HG02588 (cell line): ENCODE measurements at regions not wholly inside any gene's neighbourhood (a gene's known extent, or its start where the extent isn't known, plus 50 kb on each side); places are given as distances from the start of the nearest gene placed in this dataset.
"Not testable (repeated sequence)": the region's sequence is repeated elsewhere in the genome, so short reads cannot be mapped to it uniquely, and the experiment has no call there.

Source experiments
- ATAC-seq: cut with Tn5 transposase; IDR thresholded peaks from one replicate; pipeline ENCODE4 v1.9.1; 2021; ENCODE audit warnings: mild to moderate bottlenecking, moderate library complexity; ENCODE audit not compliant: unreplicated experiment

GRCh38 chr12:76292891-76293290 is 55.3 kb downstream of the BBS10 start:
- ATAC-seq = not testable (repeated sequence)

- not testable (repeated sequence) for ATAC-seq
These were observed 55.9 kb downstream of the BBS10 start for GRCh38 chr12:76292305-76292704.

- no peak for ATAC-seq
These were observed 57.0 kb downstream of the BBS10 start for GRCh38 chr12:76290963-76291859.

GRCh38 chr12:76288218-76288617 is 60.0 kb downstream of the BBS10 start:
- no peak for ATAC-seq

- no peak for ATAC-seq
These were observed 63.1 kb downstream of the BBS10 start for GRCh38 chr12:76284816-76285750.

GRCh38 chr12:76282744-76283143 is 65.5 kb downstream of the BBS10 start:
- ATAC-seq = no peak

GRCh38 chr12:76277480-76277879 is 70.7 kb downstream of the BBS10 start:
- ATAC-seq = no peak

GRCh38 chr12:76276499-76277151 is 71.6 kb downstream of the BBS10 start:
- no peak for ATAC-seq

- ATAC-seq = no peak
These were observed 72.6 kb downstream of the BBS10 start for GRCh38 chr12:76275511-76276093.

- ATAC-seq = no peak
These were observed 73.7 kb downstream of the BBS10 start for GRCh38 chr12:76274420-76275083.

GRCh38 chr12:76272287-76272686 is 75.9 kb downstream of the BBS10 start:
- ATAC-seq = no peak

GRCh38 chr12:76270657-76271358 is 77.4 kb downstream of the BBS10 start:
- no peak for ATAC-seq

GRCh38 chr12:76268267-76268666 is 79.9 kb downstream of the BBS10 start:
- ATAC-seq = no peak

- ATAC-seq = no peak
These were observed 81.4 kb downstream of the BBS10 start for GRCh38 chr12:76266797-76267196.

- ATAC-seq = no peak
These were observed 82.6 kb downstream of the BBS10 start for GRCh38 chr12:76265424-76266180.

- no peak for ATAC-seq
These were observed 83.6 kb downstream of the BBS10 start for GRCh38 chr12:76264611-76265012.

GRCh38 chr12:76263696-76264095 is 84.5 kb downstream of the BBS10 start:
- ATAC-seq = no peak

GRCh38 chr12:76260390-76260748 is 87.8 kb downstream of the BBS10 start:
- no peak for ATAC-seq
